Uterus (tissue), 3 donors: ENCODE measurements at regions not wholly inside any gene's neighbourhood (a gene's known extent, or its start where the extent isn't known, plus 50 kb on each side); places are given as distances from the start of the nearest gene placed in this dataset.

Source experiments
- DNase-seq, 2 donors: peaks; one replicate each; pipeline ENCODE4 v3.0.0-alpha.2; 2019 to 2020
- H3K27ac ChIP-seq, 2 donors: fragments of 200-600 bp; sonication (generic); 1 replicate in 1 of 2; 2 replicates in 1 of 2; pipeline ENCODE4 v1.5.1; 2016 to 2018
- H3K27me3 ChIP-seq, 2 donors: fragments of 200-600 bp; sonication (generic); one replicate each; pipeline ENCODE4 v1.5.1; 2018 to 2019; ENCODE audit warnings: control low read depth in 1 of 2
- H3K36me3 ChIP-seq, 2 donors: fragments of 200-600 bp; sonication (generic); one replicate each; pipeline ENCODE4 v1.5.1; 2019; ENCODE audit warnings: control low read depth in 1 of 2
- H3K4me1 ChIP-seq, 2 donors: fragments of 200-600 bp; sonication (generic); one replicate each; pipeline ENCODE4 v1.5.1; 2018 to 2019; ENCODE audit warnings: control low read depth in 1 of 2
- H3K4me3 ChIP-seq, 2 donors: fragments of 200-600 bp; sonication (generic); 1 replicate in 1 of 2; 2 replicates in 1 of 2; pipeline ENCODE4 v1.5.1; 2018 to 2019; ENCODE audit warnings: mild to moderate bottlenecking in 1 of 2
- H3K9me3 ChIP-seq, 2 donors: fragments of 200-600 bp; sonication (generic); one replicate each; pipeline ENCODE4 v1.5.1; 2019; ENCODE audit warnings: control low read depth in 1 of 2
- POLR2A ChIP-seq, 2 donors: fragments of 450-650 bp; IDR thresholded peaks; one replicate each; pipeline ENCODE4 v1.6.1; 2016; ENCODE audit warnings: antibody characterized with exemption in 2 of 2, mild to moderate bottlenecking in 1 of 2, moderate library complexity in 1 of 2
- intact Hi-C: fragments of 100-400 bp; cut with DNase I; formaldehyde crosslinking; loops from one replicate; pipeline ENCODE4 v1.15.1; 2023; ENCODE audit warnings: low total_unique reads
- TF ChIP-seq, protein P1 (sequence below), 4 experiments: fragments of 200-600 bp in 2 of 4; fragments of 450-650 bp in 2 of 4; sonication (generic) in 2 of 4; IDR thresholded peaks; one replicate each; pipeline ENCODE4 v1.5.1; 2016 to 2019; ENCODE audit warnings: antibody characterized with exemption in 4 of 4, mild to moderate bottlenecking in 2 of 4, moderate library complexity in 1 of 4
- donor health status: DM: yes; HTN: yes; CAD: no.

DNA sequence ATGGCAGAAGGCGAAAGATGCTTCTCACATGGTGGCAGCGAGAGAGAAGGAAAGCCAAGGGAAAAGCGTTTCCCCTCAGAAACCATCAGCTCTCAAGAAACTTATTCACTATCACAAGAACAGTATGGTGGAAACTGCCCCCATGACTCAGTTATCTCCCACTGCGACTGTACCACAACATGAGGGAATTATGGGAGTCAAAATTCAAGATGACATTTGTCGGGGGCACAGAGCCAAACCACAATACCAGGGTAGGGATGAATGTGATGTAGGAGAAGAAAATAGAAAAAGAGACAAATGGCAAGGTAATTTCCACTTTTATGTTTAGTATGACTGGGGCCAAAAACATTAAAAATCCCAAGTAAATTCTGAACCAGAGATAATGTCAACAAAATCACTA lies 216.8 kb downstream of the TRIM36 start:
- no peak for TF ChIP-seq POLR2A (IDR thresholded peaks at IDR 0.05)
- TF ChIP-seq, protein P1, sequence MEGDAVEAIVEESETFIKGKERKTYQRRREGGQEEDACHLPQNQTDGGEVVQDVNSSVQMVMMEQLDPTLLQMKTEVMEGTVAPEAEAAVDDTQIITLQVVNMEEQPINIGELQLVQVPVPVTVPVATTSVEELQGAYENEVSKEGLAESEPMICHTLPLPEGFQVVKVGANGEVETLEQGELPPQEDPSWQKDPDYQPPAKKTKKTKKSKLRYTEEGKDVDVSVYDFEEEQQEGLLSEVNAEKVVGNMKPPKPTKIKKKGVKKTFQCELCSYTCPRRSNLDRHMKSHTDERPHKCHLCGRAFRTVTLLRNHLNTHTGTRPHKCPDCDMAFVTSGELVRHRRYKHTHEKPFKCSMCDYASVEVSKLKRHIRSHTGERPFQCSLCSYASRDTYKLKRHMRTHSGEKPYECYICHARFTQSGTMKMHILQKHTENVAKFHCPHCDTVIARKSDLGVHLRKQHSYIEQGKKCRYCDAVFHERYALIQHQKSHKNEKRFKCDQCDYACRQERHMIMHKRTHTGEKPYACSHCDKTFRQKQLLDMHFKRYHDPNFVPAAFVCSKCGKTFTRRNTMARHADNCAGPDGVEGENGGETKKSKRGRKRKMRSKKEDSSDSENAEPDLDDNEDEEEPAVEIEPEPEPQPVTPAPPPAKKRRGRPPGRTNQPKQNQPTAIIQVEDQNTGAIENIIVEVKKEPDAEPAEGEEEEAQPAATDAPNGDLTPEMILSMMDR (IDR thresholded peaks at IDR 0.05) = no peak
- Histone ChIP-seq H3K4me1 (no peaks in the 10 kb centered on the region), H3K27me3 (no peaks in the 10 kb centered on the region), H3K27ac (no peak overlapping the region), H3K9me3 (no peaks in the 10 kb centered on the region), H3K36me3 (no peaks in the 10 kb centered on the region), H3K4me3 (no peak overlapping the region)
- intact Hi-C loops = no loop called here
- DNase-seq = no peak

DNA sequence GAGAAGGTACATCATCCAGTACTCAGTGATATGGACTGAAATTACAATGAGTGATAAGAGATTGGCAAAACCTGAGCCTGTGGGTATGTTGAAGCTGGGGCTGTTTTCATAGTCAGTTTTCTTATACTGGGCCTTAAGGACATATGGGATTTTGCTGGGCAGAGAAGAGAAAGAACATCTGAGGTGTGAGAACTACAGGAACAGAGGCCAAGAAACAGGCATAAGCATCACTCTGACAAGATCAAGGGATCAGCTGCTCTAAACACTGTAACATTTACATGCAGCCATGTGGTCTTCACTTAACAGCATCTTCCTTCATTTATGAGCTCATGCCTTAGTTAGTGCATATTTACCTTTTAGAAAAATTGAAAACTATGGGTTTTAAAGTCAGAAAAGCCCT lies 220.0 kb downstream of the TRIM36 start:
- Histone ChIP-seq H3K4me1 (no peaks in the 10 kb centered on the region), H3K27ac (no peak overlapping the region), H3K27me3 (no peaks in the 10 kb centered on the region), H3K9me3 (no peaks in the 10 kb centered on the region), H3K36me3 (no peaks in the 10 kb centered on the region), H3K4me3 (no peak overlapping the region)
- intact Hi-C loops = no loop called here
- no peak for DNase-seq
- TF ChIP-seq, protein P1 (IDR thresholded peaks at IDR 0.05) = no peak
- no peak for TF ChIP-seq POLR2A (IDR thresholded peaks at IDR 0.05)

DNA sequence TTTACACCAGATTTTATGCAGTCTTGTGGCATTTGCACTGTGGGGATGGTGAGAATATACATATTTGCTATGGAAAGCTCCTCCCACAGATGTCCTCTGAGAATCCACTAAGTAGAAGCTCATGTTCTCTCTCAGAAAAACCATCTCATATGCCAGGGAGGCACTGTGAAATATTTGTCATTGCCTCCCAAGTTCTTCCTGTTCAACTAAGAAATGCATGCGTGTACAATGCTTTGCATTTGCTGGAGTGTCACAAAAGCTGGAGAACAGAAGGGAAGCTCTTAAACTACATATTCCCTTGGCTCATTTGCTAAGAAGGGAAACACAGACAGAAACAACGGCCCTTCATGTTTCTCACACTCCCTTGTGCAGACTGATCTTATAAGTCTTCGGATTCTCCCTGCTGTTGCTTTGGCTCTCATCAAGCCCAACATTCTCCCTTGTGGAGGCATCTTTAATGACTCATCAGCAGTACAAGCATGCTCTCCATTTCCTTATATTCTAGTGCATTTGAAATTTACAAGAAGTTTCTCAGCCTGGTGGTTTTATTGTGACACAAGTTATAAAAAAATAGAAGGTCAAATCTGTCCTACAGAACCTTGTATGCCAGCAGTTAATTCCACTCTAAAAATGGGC lies 220.6 kb downstream of the TRIM36 start:
- Histone ChIP-seq H3K27me3 (no peaks in the 10 kb centered on the region), H3K4me1 (no peaks in the 10 kb centered on the region), H3K9me3 (no peaks in the 10 kb centered on the region), H3K27ac (no peak overlapping the region), H3K36me3 (no peaks in the 10 kb centered on the region), H3K4me3 (no peak overlapping the region)
- intact Hi-C loops = no loop called here
- TF ChIP-seq, protein P1 (IDR thresholded peaks at IDR 0.05) = no peak
- DNase-seq = no peak

DNA sequence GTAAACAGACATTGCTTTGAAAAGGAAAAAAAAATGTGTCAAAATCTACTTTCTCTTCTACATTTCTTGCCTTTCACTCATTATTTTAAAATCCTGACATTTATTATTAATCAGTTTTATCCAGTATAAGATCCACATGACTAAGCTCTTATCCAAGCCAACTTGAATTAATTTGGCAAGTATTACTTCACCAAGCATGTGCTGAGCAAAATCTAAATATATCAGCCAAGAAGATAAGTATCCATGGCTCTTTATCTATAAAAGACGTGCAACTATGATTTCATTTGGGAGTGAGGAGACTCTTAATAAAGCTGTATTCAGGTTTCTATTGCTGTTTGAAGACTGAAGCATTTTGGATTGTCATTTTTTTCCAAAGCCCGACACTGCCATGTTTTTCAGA lies 221.3 kb downstream of the TRIM36 start:
- no peaks in the 10 kb centered on the region for H3K4me1 ChIP-seq
- no peaks in the 10 kb centered on the region for H3K27me3 ChIP-seq
- no peaks in the 10 kb centered on the region for H3K36me3 ChIP-seq
- TF ChIP-seq, protein P1 (IDR thresholded peaks at IDR 0.05) = no peak
- no peak for TF ChIP-seq POLR2A (IDR thresholded peaks at IDR 0.05)
- intact Hi-C loops = no loop called here
- no peak for DNase-seq
- no peak overlapping the region for H3K27ac ChIP-seq
- no peak overlapping the region for H3K4me3 ChIP-seq
- H3K9me3 ChIP-seq = no peaks in the 10 kb centered on the region

DNA sequence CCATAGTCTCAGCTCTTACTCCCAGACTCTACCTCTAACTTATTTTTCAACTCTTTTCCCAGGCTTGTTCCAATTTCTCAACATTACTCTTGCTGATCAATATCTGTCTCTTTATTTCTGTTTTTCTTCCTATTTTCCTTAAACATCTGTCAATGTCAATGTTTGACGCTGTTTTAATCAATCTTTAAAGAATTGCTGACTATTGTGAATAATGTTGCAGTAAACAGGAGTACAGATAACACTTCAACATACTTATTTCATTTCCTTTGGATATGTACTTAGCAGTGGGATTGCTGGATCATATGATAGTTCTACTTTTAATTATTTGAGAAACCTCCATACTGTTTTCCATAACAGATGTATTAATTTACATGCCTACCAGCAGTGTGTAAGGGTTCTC lies 229.0 kb downstream of the TRIM36 start:
- no peak overlapping the region for H3K4me3 ChIP-seq
- no peak for TF ChIP-seq POLR2A (IDR thresholded peaks at IDR 0.05)
- H3K9me3 ChIP-seq = no peaks in the 10 kb centered on the region
- no peak for DNase-seq
- no peaks in the 10 kb centered on the region for H3K36me3 ChIP-seq
- intact Hi-C loops = no loop called here
- no peaks in the 10 kb centered on the region for H3K27me3 ChIP-seq
- no peaks in the 10 kb centered on the region for H3K4me1 ChIP-seq
- no peak overlapping the region for H3K27ac ChIP-seq

DNA sequence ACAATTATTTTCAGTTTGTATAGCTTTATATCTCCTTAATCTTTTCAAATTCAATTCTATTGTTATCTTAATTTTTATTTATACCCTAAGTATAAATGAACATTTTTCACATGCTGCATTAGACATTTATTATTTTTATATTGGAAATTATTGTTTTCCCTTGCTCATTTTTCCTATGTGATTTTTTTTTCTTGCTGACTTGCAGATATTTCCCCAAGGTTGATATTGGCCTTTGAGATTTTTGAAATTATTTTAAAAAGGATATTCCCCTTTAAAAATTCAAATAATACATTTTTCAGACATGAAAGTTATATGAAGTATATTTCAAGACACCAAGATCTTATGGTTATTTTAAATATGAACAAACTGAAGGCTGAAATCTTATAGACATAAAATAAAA lies 234.2 kb downstream of the TRIM36 start:
- intact Hi-C loops = no loop called here

More for the DNA sequence above, 234.2 kb downstream of the TRIM36 start:
- no peak overlapping the region for H3K27ac ChIP-seq
- H3K4me1 ChIP-seq = no peaks in the 10 kb centered on the region
- no peaks in the 10 kb centered on the region for H3K36me3 ChIP-seq
- no peak for TF ChIP-seq POLR2A (IDR thresholded peaks at IDR 0.05)
- TF ChIP-seq, protein P1 (IDR thresholded peaks at IDR 0.05) = no peak
- H3K9me3 ChIP-seq = no peaks in the 10 kb centered on the region
- no peaks in the 10 kb centered on the region for H3K27me3 ChIP-seq
- no peak for DNase-seq
- no peak overlapping the region for H3K4me3 ChIP-seq
